Liver (tissue), 8 donors: ENCODE measurements at regions not wholly inside any gene's neighbourhood (a gene's known extent, or its start where the extent isn't known, plus 50 kb on each side); places are given as distances from the start of the nearest gene placed in this dataset.

ENCODE experiments used
- DNase-seq: peaks from one replicate; pipeline ENCODE4 v3.0.0-alpha.2; 2017; ENCODE audit warnings: low spot score
- H3K27ac ChIP-seq, 2 donors: one replicate each; pipeline ENCODE4 v1.7.0; 2013; ENCODE audit warnings: inconsistent platforms in 2 of 2, low read length in 2 of 2, control low read depth in 1 of 2, low read depth in 1 of 2, mild to moderate bottlenecking in 1 of 2
- H3K27me3 ChIP-seq, 4 donors: one replicate each; pipeline versions ENCODE4 v1.6.1 to v1.7.0; 2013; ENCODE audit warnings: low read length in 3 of 4, inconsistent platforms in 1 of 4, mild to moderate bottlenecking in 1 of 4, moderate library complexity in 1 of 4; ENCODE audit not compliant: control insufficient read depth in 4 of 4, insufficient read depth in 4 of 4
- H3K36me3 ChIP-seq, 4 donors: one replicate each; pipeline versions ENCODE4 v1.6.1 to v1.7.0; 2013; ENCODE audit warnings: low read length in 3 of 4, mild to moderate bottlenecking in 3 of 4, low read depth in 1 of 4, moderate library complexity in 1 of 4; ENCODE audit not compliant: control insufficient read depth in 4 of 4, insufficient read depth in 3 of 4
- H3K4me1 ChIP-seq, 4 donors: one replicate each; pipeline versions ENCODE4 v1.6.1 to v1.7.0; 2013; ENCODE audit warnings: low read length in 3 of 4, mild to moderate bottlenecking in 3 of 4, moderate library complexity in 1 of 4; ENCODE audit not compliant: control insufficient read depth in 4 of 4, insufficient read depth in 4 of 4
- H3K4me3 ChIP-seq, 3 donors: one replicate each; pipeline versions ENCODE4 v1.6.1 to v1.7.0; 2013; ENCODE audit warnings: low read length in 3 of 3, control low read depth in 1 of 3, low read depth in 1 of 3, mild to moderate bottlenecking in 1 of 3
- H3K9ac ChIP-seq, 2 donors: one replicate each; pipeline ENCODE4 v1.7.0; 2013; ENCODE audit warnings: low read length in 2 of 2, mild to moderate bottlenecking in 2 of 2, moderate library complexity in 2 of 2, control low read depth in 1 of 2, low read depth in 1 of 2
- H3K9me3 ChIP-seq, 4 donors: one replicate each; pipeline versions ENCODE4 v1.6.1 to v1.7.0; 2013; ENCODE audit warnings: low read length in 3 of 4; ENCODE audit not compliant: control insufficient read depth in 4 of 4
- EGR1 ChIP-seq, 2 donors: IDR thresholded peaks; 2 replicates each; pipeline ENCODE4 v1.6.1; 2016 to 2018; ENCODE audit warnings: antibody characterized with exemption in 2 of 2, low read depth in 2 of 2
- FOXA1 ChIP-seq: IDR thresholded peaks from 2 replicates; pipeline ENCODE4 v1.6.1; 2016; ENCODE audit warnings: antibody characterized with exemption
- FOXA2 ChIP-seq: IDR thresholded peaks from 2 replicates; pipeline ENCODE4 v1.6.1; 2016; ENCODE audit warnings: antibody characterized with exemption
- GABPA ChIP-seq, 2 donors: IDR thresholded peaks in 1 of 2; conservative IDR thresholded peaks in 1 of 2; 2 replicates each; pipeline ENCODE4 v1.6.1; 2016; ENCODE audit warnings: antibody characterized with exemption in 2 of 2, mild to moderate bottlenecking in 1 of 2, moderate library complexity in 1 of 2
- HNF4A ChIP-seq, 2 donors: conservative IDR thresholded peaks; 2 replicates each; pipeline ENCODE4 v1.6.1; 2016; ENCODE audit warnings: antibody characterized with exemption in 2 of 2, mild to moderate bottlenecking in 2 of 2
- HNF4G ChIP-seq: IDR thresholded peaks from 2 replicates; pipeline ENCODE4 v1.6.1; 2016; ENCODE audit warnings: antibody characterized with exemption
- JUND ChIP-seq, 2 donors: IDR thresholded peaks; 2 replicates each; pipeline ENCODE4 v1.6.1; 2016; ENCODE audit warnings: antibody characterized with exemption in 2 of 2
- NR2F2 ChIP-seq: IDR thresholded peaks from 2 replicates; pipeline ENCODE4 v1.6.1; 2016; ENCODE audit warnings: antibody characterized with exemption
- RAD21 ChIP-seq, 2 donors: IDR thresholded peaks; 2 replicates each; pipeline ENCODE4 v1.6.1; 2016; ENCODE audit warnings: antibody characterized with exemption in 2 of 2, mild to moderate bottlenecking in 2 of 2
- RXRA ChIP-seq, 2 donors: IDR thresholded peaks; 2 replicates each; pipeline ENCODE4 v1.6.1; 2017 to 2018; ENCODE audit warnings: antibody characterized with exemption in 2 of 2, mild to moderate bottlenecking in 1 of 2
- SP1 ChIP-seq: IDR thresholded peaks from 2 replicates; pipeline ENCODE4 v1.6.1; 2018; ENCODE audit warnings: antibody characterized with exemption, mild to moderate bottlenecking
- TAF1 ChIP-seq: conservative IDR thresholded peaks from 2 replicates; pipeline ENCODE4 v1.6.1; 2016; ENCODE audit warnings: antibody characterized with exemption, mild to moderate bottlenecking
- YY1 ChIP-seq: IDR thresholded peaks from 2 replicates; pipeline ENCODE4 v1.6.1; 2016; ENCODE audit warnings: antibody characterized with exemption, mild to moderate bottlenecking
- WGBS: extraction: QIAGEN DNeasy Blood & Tissue Kit; methylation state at CpG from one replicate; pipeline ENCODE4 v1.1.7; 2013; 5-methylcytosine and 5-hydroxymethylcytosine counted together
- TF ChIP-seq, protein P1 (sequence below): IDR thresholded peaks from 2 replicates; pipeline ENCODE4 v1.6.1; 2016; ENCODE audit warnings: antibody characterized with exemption
- TF ChIP-seq, protein P2 (sequence below): IDR thresholded peaks from 2 replicates; pipeline ENCODE4 v1.6.1; 2016; ENCODE audit warnings: antibody characterized with exemption
- TF ChIP-seq, protein P3 (sequence below): fragments of 150-350 bp; IDR thresholded peaks from 2 replicates; pipeline ENCODE4 v1.5.1; 2017; ENCODE audit warnings: improper control_type of control experiment, low read depth, low read length; ENCODE audit not compliant: missing input control
- TF ChIP-seq, protein P4 (sequence below): IDR thresholded peaks from 2 replicates; pipeline ENCODE4 v1.6.1; 2016; ENCODE audit warnings: antibody characterized with exemption
- TF ChIP-seq, protein P5 (sequence below): IDR thresholded peaks from 2 replicates; pipeline ENCODE4 v1.6.1; 2016; ENCODE audit warnings: antibody characterized with exemption, mild to moderate bottlenecking
- donor health status: healthy.
- donor health status: healthy.
- donor health status: healthy.
- donor health status: healthy.
- donor health status: healthy.

DNA sequence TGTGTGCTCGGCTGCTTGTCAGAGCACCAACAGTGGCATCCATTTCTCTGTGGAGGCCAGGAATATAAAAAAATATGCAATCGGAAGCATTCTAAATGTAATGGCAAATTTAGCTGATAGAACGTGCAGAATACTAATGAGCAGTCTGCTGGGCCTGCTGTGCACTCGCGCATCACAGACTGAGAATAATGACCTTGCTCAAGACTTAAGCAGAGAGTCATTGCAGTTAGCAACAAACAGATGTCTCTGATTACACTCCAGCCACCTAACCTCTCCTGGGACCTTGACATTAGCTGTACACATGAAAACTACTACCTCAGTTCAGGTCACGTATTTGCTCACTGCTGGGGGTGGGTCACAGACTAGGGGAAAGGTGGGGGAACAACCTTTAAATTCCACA is 269.2 kb upstream of the DAAM1 start:
- Histone ChIP-seq H3K36me3 (no peaks in the 10 kb centered on the region), H3K27ac (no peak overlapping the region), H3K9me3 (no peaks in the 10 kb centered on the region), H3K9ac (no peak overlapping the region), H3K4me1 (no peaks in the 10 kb centered on the region), H3K4me3 (no peak overlapping the region), H3K27me3 (peaks cover 0 to 3% (median 0%) of the 10 kb centered on the region in 4 donors)
- WGBS: 54% methylated on average over 6 of the region's 6 CpGs
- TF ChIP-seq YY1: no peak
- TF ChIP-seq, protein P1, sequence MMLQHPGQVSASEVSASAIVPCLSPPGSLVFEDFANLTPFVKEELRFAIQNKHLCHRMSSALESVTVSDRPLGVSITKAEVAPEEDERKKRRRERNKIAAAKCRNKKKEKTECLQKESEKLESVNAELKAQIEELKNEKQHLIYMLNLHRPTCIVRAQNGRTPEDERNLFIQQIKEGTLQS: no peak
- TF ChIP-seq FOXA1: no peak
- TF ChIP-seq SP1: no peak
- TF ChIP-seq, protein P2, sequence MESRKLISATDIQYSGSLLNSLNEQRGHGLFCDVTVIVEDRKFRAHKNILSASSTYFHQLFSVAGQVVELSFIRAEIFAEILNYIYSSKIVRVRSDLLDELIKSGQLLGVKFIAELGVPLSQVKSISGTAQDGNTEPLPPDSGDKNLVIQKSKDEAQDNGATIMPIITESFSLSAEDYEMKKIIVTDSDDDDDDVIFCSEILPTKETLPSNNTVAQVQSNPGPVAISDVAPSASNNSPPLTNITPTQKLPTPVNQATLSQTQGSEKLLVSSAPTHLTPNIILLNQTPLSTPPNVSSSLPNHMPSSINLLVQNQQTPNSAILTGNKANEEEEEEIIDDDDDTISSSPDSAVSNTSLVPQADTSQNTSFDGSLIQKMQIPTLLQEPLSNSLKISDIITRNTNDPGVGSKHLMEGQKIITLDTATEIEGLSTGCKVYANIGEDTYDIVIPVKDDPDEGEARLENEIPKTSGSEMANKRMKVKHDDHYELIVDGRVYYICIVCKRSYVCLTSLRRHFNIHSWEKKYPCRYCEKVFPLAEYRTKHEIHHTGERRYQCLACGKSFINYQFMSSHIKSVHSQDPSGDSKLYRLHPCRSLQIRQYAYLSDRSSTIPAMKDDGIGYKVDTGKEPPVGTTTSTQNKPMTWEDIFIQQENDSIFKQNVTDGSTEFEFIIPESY: no peak
- TF ChIP-seq GABPA (IDR thresholded peaks at IDR 0.05 in 1 of 2, conservative IDR thresholded peaks at IDR 0.05 in 1 of 2): no peak
- no peak for TF ChIP-seq RAD21 (IDR thresholded peaks at IDR 0.05)
- TF ChIP-seq, protein P3, sequence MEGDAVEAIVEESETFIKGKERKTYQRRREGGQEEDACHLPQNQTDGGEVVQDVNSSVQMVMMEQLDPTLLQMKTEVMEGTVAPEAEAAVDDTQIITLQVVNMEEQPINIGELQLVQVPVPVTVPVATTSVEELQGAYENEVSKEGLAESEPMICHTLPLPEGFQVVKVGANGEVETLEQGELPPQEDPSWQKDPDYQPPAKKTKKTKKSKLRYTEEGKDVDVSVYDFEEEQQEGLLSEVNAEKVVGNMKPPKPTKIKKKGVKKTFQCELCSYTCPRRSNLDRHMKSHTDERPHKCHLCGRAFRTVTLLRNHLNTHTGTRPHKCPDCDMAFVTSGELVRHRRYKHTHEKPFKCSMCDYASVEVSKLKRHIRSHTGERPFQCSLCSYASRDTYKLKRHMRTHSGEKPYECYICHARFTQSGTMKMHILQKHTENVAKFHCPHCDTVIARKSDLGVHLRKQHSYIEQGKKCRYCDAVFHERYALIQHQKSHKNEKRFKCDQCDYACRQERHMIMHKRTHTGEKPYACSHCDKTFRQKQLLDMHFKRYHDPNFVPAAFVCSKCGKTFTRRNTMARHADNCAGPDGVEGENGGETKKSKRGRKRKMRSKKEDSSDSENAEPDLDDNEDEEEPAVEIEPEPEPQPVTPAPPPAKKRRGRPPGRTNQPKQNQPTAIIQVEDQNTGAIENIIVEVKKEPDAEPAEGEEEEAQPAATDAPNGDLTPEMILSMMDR: no peak
- no peak for TF ChIP-seq RXRA (IDR thresholded peaks at IDR 0.05)
- no peak for TF ChIP-seq NR2F2
- TF ChIP-seq HNF4A (conservative IDR thresholded peaks at IDR 0.05): no peak
- no peak for TF ChIP-seq EGR1 (IDR thresholded peaks at IDR 0.05; ENCODE audit: low read depth in 2 of 2)
- no peak for TF ChIP-seq HNF4G
- TF ChIP-seq FOXA2: no peak
- TF ChIP-seq, protein P4, sequence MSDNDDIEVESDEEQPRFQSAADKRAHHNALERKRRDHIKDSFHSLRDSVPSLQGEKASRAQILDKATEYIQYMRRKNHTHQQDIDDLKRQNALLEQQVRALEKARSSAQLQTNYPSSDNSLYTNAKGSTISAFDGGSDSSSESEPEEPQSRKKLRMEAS: no peak
- TF ChIP-seq, protein P5, sequence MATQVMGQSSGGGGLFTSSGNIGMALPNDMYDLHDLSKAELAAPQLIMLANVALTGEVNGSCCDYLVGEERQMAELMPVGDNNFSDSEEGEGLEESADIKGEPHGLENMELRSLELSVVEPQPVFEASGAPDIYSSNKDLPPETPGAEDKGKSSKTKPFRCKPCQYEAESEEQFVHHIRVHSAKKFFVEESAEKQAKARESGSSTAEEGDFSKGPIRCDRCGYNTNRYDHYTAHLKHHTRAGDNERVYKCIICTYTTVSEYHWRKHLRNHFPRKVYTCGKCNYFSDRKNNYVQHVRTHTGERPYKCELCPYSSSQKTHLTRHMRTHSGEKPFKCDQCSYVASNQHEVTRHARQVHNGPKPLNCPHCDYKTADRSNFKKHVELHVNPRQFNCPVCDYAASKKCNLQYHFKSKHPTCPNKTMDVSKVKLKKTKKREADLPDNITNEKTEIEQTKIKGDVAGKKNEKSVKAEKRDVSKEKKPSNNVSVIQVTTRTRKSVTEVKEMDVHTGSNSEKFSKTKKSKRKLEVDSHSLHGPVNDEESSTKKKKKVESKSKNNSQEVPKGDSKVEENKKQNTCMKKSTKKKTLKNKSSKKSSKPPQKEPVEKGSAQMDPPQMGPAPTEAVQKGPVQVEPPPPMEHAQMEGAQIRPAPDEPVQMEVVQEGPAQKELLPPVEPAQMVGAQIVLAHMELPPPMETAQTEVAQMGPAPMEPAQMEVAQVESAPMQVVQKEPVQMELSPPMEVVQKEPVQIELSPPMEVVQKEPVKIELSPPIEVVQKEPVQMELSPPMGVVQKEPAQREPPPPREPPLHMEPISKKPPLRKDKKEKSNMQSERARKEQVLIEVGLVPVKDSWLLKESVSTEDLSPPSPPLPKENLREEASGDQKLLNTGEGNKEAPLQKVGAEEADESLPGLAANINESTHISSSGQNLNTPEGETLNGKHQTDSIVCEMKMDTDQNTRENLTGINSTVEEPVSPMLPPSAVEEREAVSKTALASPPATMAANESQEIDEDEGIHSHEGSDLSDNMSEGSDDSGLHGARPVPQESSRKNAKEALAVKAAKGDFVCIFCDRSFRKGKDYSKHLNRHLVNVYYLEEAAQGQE: no peak
- no peak for TF ChIP-seq TAF1
- no peak for TF ChIP-seq JUND (IDR thresholded peaks at IDR 0.05)
- DNase-seq: no peak

DNA sequence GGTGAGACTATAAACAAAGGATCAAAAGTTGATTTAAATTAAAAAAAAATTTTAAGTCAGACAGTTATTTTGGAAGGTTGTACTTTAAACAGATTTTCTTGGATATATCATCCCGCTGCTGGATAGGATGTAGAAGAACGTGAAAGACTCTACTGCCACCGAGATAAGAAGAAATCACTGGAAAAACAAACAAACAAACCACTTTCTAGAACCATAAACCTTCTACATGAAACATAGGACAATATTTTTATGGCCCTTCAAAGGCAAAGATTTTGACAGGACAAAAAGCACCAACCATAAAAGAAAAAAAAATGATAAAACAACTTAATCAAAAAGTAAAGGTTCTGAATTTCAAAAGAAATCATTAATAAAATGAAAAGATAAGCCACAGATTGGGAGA is 268.2 kb upstream of the DAAM1 start:
- Histone ChIP-seq H3K4me3 (no peak overlapping the region), H3K27ac (no peak overlapping the region), H3K27me3 (no peaks in the 10 kb centered on the region), H3K9ac (no peak overlapping the region), H3K36me3 (no peaks in the 10 kb centered on the region), H3K4me1 (no peaks in the 10 kb centered on the region), H3K9me3 (no peaks in the 10 kb centered on the region)
- 43% methylated on average over 3 of the region's 3 CpGs for WGBS
- TF ChIP-seq, protein P3: no peak
- TF ChIP-seq EGR1 (IDR thresholded peaks at IDR 0.05; ENCODE audit: low read depth in 2 of 2) (no peak), YY1 (no peak), RXRA (IDR thresholded peaks at IDR 0.05) (no peak), JUND (IDR thresholded peaks at IDR 0.05) (no peak), NR2F2 (no peak), TAF1 (no peak), HNF4G (no peak), FOXA1 (no peak), HNF4A (conservative IDR thresholded peaks at IDR 0.05) (no peak), GABPA (IDR thresholded peaks at IDR 0.05 in 1 of 2, conservative IDR thresholded peaks at IDR 0.05 in 1 of 2) (no peak)
- TF ChIP-seq, protein P1: no peak
- TF ChIP-seq, protein P4: no peak
- DNase-seq: no peak
